ENCODE measurements at regions not wholly inside any gene's neighbourhood (a gene's known extent, or its start where the extent isn't known, plus 50 kb on each side); places are given as distances from the start of the nearest gene placed in this dataset.
"Not testable (repeated sequence)": the region's sequence is repeated elsewhere in the genome, so short reads cannot be mapped to it uniquely, and the experiment has no call there.

- no peak for DNase-seq (ENCODE audit: low spot score)
- H3K4me3 ChIP-seq: no peak overlapping the region
- H3K27ac ChIP-seq: no peak overlapping the region
- TF ChIP-seq, protein P1, sequence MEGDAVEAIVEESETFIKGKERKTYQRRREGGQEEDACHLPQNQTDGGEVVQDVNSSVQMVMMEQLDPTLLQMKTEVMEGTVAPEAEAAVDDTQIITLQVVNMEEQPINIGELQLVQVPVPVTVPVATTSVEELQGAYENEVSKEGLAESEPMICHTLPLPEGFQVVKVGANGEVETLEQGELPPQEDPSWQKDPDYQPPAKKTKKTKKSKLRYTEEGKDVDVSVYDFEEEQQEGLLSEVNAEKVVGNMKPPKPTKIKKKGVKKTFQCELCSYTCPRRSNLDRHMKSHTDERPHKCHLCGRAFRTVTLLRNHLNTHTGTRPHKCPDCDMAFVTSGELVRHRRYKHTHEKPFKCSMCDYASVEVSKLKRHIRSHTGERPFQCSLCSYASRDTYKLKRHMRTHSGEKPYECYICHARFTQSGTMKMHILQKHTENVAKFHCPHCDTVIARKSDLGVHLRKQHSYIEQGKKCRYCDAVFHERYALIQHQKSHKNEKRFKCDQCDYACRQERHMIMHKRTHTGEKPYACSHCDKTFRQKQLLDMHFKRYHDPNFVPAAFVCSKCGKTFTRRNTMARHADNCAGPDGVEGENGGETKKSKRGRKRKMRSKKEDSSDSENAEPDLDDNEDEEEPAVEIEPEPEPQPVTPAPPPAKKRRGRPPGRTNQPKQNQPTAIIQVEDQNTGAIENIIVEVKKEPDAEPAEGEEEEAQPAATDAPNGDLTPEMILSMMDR (IDR thresholded peaks at IDR 0.05): no peak
Measured at GRCh38 chr9:85319936-85320656, 421.7 kb downstream of the AGTPBP1 start.

DNA sequence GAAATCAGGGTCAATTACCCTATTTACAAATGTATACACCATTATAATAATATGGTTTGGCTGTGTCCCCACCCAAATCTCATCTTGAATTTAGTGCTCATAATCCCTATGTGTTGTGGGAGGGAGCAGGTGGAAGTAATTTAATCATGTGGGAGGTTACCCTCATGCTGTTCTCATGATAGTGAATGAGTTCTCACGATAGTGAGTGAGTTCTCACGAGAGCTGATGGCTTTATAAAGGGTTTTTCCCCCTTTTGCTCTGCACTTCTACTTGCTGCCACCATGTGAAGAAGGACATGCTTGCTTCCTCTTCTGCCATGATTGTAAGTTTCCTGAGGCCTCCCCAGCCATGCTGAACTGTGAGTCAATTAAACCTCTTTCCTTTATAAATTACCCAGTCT lies 426.2 kb downstream of the AGTPBP1 start:
- DNase-seq (ENCODE audit: low spot score); H3K4me3 ChIP-seq; H3K27ac ChIP-seq: not testable (repeated sequence)

GRCh38 chr9:85310573-85310972 lies 431.2 kb downstream of the AGTPBP1 start:
- H3K27ac ChIP-seq: no peak overlapping the region
- DNase-seq (ENCODE audit: low spot score): no peak
- TF ChIP-seq, protein P1 (IDR thresholded peaks at IDR 0.05): no peak
- no peak overlapping the region for H3K4me3 ChIP-seq

- H3K4me3 ChIP-seq: no peak overlapping the region
- DNase-seq (ENCODE audit: low spot score): no peak
- H3K27ac ChIP-seq: no peak overlapping the region
- TF ChIP-seq, protein P1 (IDR thresholded peaks at IDR 0.05): no peak
Measured at GRCh38 chr9:85303757-85304134, 438.0 kb downstream of the AGTPBP1 start.

- TF ChIP-seq, protein P1 (IDR thresholded peaks at IDR 0.05): no peak
- no peak overlapping the region for H3K4me3 ChIP-seq
- no peak for DNase-seq (ENCODE audit: low spot score)
Measured at GRCh38 chr9:85302938-85303756, 438.6 kb downstream of the AGTPBP1 start.

GRCh38 chr9:85298499-85298898 lies 443.3 kb downstream of the AGTPBP1 start:
- no peak for DNase-seq (ENCODE audit: low spot score)
- TF ChIP-seq, protein P1 (IDR thresholded peaks at IDR 0.05): no peak
- Histone ChIP-seq H3K4me3 (no peak overlapping the region), H3K27ac (no peak overlapping the region)

More at GRCh38 chr9:85302938-85303756, 438.6 kb downstream of the AGTPBP1 start:
- H3K27ac ChIP-seq: no peak overlapping the region

DNA sequence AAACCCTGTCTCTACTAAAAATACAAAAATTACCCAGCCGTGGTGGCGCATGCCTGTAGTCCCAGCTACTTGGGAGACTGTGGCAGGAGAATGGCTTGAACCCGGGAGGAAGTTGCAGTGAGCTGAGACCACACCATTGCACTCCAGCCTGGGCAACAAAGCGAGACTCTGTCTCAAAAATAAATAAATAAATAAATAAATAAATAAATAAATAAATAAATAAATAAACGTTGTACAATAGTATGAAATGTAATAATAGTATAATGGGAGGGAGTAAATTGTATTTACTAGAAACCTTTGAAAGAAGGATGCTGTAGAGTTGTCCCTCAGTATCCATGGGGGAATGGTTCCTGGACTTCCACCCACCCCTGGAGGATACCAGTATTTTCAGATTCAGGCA lies 446.5 kb downstream of the AGTPBP1 start:
- not testable (repeated sequence) for H3K27ac ChIP-seq; DNase-seq (ENCODE audit: low spot score); H3K4me3 ChIP-seq

DNA sequence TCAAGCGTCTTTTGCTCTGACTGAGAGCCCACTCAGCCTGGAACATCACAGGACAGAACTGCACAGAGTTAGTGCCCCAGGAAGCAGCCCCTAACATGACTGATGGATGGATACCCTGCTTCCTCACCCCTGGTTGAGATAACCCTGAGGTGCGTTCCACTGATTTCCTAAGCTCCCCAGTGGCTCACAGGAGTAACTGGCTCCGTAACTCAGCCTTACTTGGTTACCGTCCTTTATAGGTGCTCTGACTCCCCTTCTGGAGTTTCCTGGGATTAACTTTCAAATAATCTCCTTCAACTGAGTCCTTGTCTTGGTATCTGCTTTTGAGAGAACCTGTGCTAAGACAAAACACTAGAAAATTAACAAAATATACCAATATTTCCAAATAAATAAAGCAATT lies 449.5 kb downstream of the AGTPBP1 start:
- DNase-seq (ENCODE audit: low spot score): no peak
- Histone ChIP-seq H3K4me3 (no peak overlapping the region), H3K27ac (no peak overlapping the region)
- TF ChIP-seq, protein P1 (IDR thresholded peaks at IDR 0.05): no peak
